Dedifferentiated amniotic fluid mesenchymal stem cell (primary cell): ENCODE measurements at regions not wholly inside any gene's neighbourhood (a gene's known extent, or its start where the extent isn't known, plus 50 kb on each side); places are given as distances from the start of the nearest gene placed in this dataset.
"Not testable (repeated sequence)": the region's sequence is repeated elsewhere in the genome, so short reads cannot be mapped to it uniquely, and the experiment has no call there.

Experiments
- DNase-seq: peaks from one replicate; pipeline ENCODE4 v3.0.0-alpha.2; 2016; ENCODE audit errors: extremely low spot score

- no peak for DNase-seq
Measured at GRCh38 chr12:131510431-131510830, 200.5 kb upstream of the SFSWAP start.

GRCh38 chr12:131511391-131511802, 199.5 kb upstream of the SFSWAP start:
- no peak for DNase-seq

GRCh38 chr12:131511803-131512561, 198.9 kb upstream of the SFSWAP start:
- no peak for DNase-seq

- DNase-seq, result no peak
Measured at GRCh38 chr12:131513606-131514005, 197.3 kb upstream of the SFSWAP start.

GRCh38 chr12:131520553-131520952, 190.3 kb upstream of the SFSWAP start:
- not testable (repeated sequence) for DNase-seq

GRCh38 chr12:131521326-131521725, 189.6 kb upstream of the SFSWAP start:
- no peak for DNase-seq

- DNase-seq, result no peak
Measured at GRCh38 chr12:131525795-131526508, 184.9 kb upstream of the SFSWAP start.

- no peak for DNase-seq
Measured at GRCh38 chr12:131527092-131527491, 183.8 kb upstream of the SFSWAP start.

- no peak for DNase-seq
Measured at GRCh38 chr12:131527736-131528135, 183.2 kb upstream of the SFSWAP start.

GRCh38 chr12:131528144-131528543, 182.7 kb upstream of the SFSWAP start:
- no peak for DNase-seq

- DNase-seq, result no peak
Measured at GRCh38 chr12:131528667-131529066, 182.2 kb upstream of the SFSWAP start.

GRCh38 chr12:131529196-131530040, 181.5 kb upstream of the SFSWAP start:
- DNase-seq, result no peak

GRCh38 chr12:131530041-131530332, 180.9 kb upstream of the SFSWAP start:
- no peak for DNase-seq

- no peak for DNase-seq
Measured at GRCh38 chr12:131530422-131530821, 180.5 kb upstream of the SFSWAP start.

GRCh38 chr12:131533139-131533538, 177.8 kb upstream of the SFSWAP start:
- DNase-seq, result no peak

- DNase-seq, result no peak
Measured at GRCh38 chr12:131535779-131536178, 175.1 kb upstream of the SFSWAP start.

- DNase-seq, result no peak
Measured at GRCh38 chr12:131536337-131536736, 174.6 kb upstream of the SFSWAP start.

GRCh38 chr12:131536766-131537165, 174.1 kb upstream of the SFSWAP start:
- no peak for DNase-seq

- DNase-seq, result no peak
Measured at GRCh38 chr12:131537267-131537958, 173.5 kb upstream of the SFSWAP start.

GRCh38 chr12:131539381-131539780, 171.5 kb upstream of the SFSWAP start:
- no peak for DNase-seq

- no peak for DNase-seq
Measured at GRCh38 chr12:131540138-131540623, 170.7 kb upstream of the SFSWAP start.

- DNase-seq, result not testable (repeated sequence)
Measured at GRCh38 chr12:131541512-131541911, 169.4 kb upstream of the SFSWAP start.
